ENCODE measurements at regions not wholly inside any gene's neighbourhood (a gene's known extent, or its start where the extent isn't known, plus 50 kb on each side); places are given as distances from the start of the nearest gene placed in this dataset.

- TF ChIP-seq POLR2AphosphoS5 (IDR thresholded peaks at IDR 0.05; ENCODE audit: borderline replicate concordance, low read depth, low read length) (no peak), EZH2 (IDR thresholded peaks at IDR 0.05) (no peak)
Observed at GRCh38 chr5:106755066-106755465, 915.7 kb downstream of the EFNA5 start.

All from SK-N-MC (cell line).